B cell (primary cell): ENCODE measurements at regions not wholly inside any gene's neighbourhood (a gene's known extent, or its start where the extent isn't known, plus 50 kb on each side); places are given as distances from the start of the nearest gene placed in this dataset.

Experiments
- ATAC-seq: fragments of 200-7000 bp; cut with Tn5 transposase; one replicate; pipeline ENCODE4 v1.10.0; 2021; ENCODE audit warnings: low read depth, mild to moderate bottlenecking, moderate number of reproducible peaks, moderate library complexity
- CTCF ChIA-PET: fragments of 350-600 bp; sonication (Branson Sonifier 250); formaldehyde crosslinking; loops from one replicate; lab custom pipeline; 2021; ENCODE audit warnings: antibody characterized with exemption, inconsistent platforms; lab: Charles Lee
- POLR2A ChIA-PET: fragments of 350-600 bp; sonication (Branson Sonifier 250); formaldehyde crosslinking; loops from one replicate; lab custom pipeline; 2021; ENCODE audit warnings: antibody characterized with exemption; lab: Charles Lee
- DNase-seq: peaks from one replicate; pipeline ENCODE4 v3.0.0; 2013
- H2AFZ ChIP-seq: 2 replicates; pipeline ENCODE4 v1.6.1; 2012; ENCODE audit warnings: mild to moderate bottlenecking, low read depth, low read length; ENCODE audit not compliant: insufficient read depth, poor library complexity, severe bottlenecking
- H3K27ac ChIP-seq, 2 donors: 1 replicate in 1 of 2; 2 replicates in 1 of 2; pipeline ENCODE4 v1.5.1; 2012 to 2013; ENCODE audit warnings: low read length in 2 of 2, mild to moderate bottlenecking in 2 of 2, moderate library complexity in 1 of 2
- H3K27me3 ChIP-seq, 4 experiments: fragments of 200-600 bp in 1 of 4; sonication (generic) in 1 of 4; replicated peaks in 1 of 4; 1 replicate in 2 of 4; 2 replicates in 2 of 4; pipeline versions ENCODE4 v1.6.1 to v1.7.0; 2013 to 2016; ENCODE audit warnings: low read length in 3 of 4, mild to moderate bottlenecking in 2 of 4, mixed read lengths in 1 of 4, moderate library complexity in 1 of 4; ENCODE audit not compliant: insufficient read depth in 4 of 4, control insufficient read depth in 3 of 4; ENCODE audit errors: control extremely low read depth in 1 of 4
- H3K36me3 ChIP-seq, 2 experiments: replicated peaks in 1 of 2; 1 replicate in 1 of 2; 2 replicates in 1 of 2; pipeline versions ENCODE4 v1.6.1 to v1.7.1; 2013; ENCODE audit warnings: low read length in 1 of 2; ENCODE audit not compliant: insufficient read depth in 2 of 2, control insufficient read depth in 1 of 2; ENCODE audit errors: control extremely low read depth in 1 of 2, extremely low read depth in 1 of 2
- H3K4me1 ChIP-seq, 2 donors: fragments of 200-600 bp in 1 of 2; sonication (generic) in 1 of 2; 1 replicate in 1 of 2; 2 replicates in 1 of 2; pipeline versions ENCODE4 v1.5.1 to v1.6.1; 2013 to 2017; ENCODE audit warnings: low read length in 2 of 2; ENCODE audit not compliant: control insufficient read depth in 2 of 2, insufficient read depth in 2 of 2
- H3K4me2 ChIP-seq: replicated peaks from 2 replicates; pipeline ENCODE3; 2012; ENCODE audit warnings: mild to moderate bottlenecking, low read depth, low read length; ENCODE audit not compliant: poor library complexity, severe bottlenecking
- H3K4me3 ChIP-seq, 5 experiments: fragments of 200-600 bp in 1 of 5; sonication (generic) in 1 of 5; 1 replicate in 3 of 5; 2 replicates in 2 of 5; pipeline versions ENCODE4 v1.5.1 to v1.7.0; 2011 to 2016; ENCODE audit warnings: low read length in 4 of 5, mild to moderate bottlenecking in 4 of 5, low read depth in 2 of 5, control low read depth in 1 of 5, moderate library complexity in 1 of 5; ENCODE audit not compliant: insufficient read depth in 1 of 5; ENCODE audit errors: control extremely low read depth in 1 of 5, extremely low read depth in 1 of 5
- H3K79me2 ChIP-seq: fragments of 200-600 bp; sonication (generic); one replicate; pipeline ENCODE4 v1.6.0; 2016; ENCODE audit warnings: low read length; ENCODE audit not compliant: control insufficient read depth, insufficient read depth
- H3K9ac ChIP-seq: fragments of 200-600 bp; sonication (generic); 2 replicates; pipeline ENCODE4 v1.6.1; 2017; ENCODE audit warnings: mild to moderate bottlenecking, low read length, moderate library complexity
- H3K9me3 ChIP-seq, 3 donors: one replicate each; pipeline versions ENCODE4 v1.6.1 to v1.7.1; 2013; ENCODE audit warnings: low read length in 2 of 3; ENCODE audit not compliant: control insufficient read depth in 2 of 3, insufficient read depth in 1 of 3; ENCODE audit errors: control extremely low read depth in 1 of 3
- H4K20me1 ChIP-seq: 2 replicates; pipeline ENCODE4 v1.6.0; 2012; ENCODE audit warnings: mild to moderate bottlenecking, low read length; ENCODE audit not compliant: insufficient read depth, control insufficient read depth, poor library complexity, severe bottlenecking
- H3K27ac Mint-ChIP-seq: one replicate; pipeline ENCODE4 v1.8.0; 2021; ENCODE audit warnings: mixed read lengths
- H3K27me3 Mint-ChIP-seq: one replicate; pipeline ENCODE4 v1.8.0; 2021; ENCODE audit warnings: mixed read lengths
- H3K4me1 Mint-ChIP-seq: one replicate; pipeline ENCODE4 v1.8.0; 2021; ENCODE audit warnings: mixed read lengths
- H3K4me3 Mint-ChIP-seq: one replicate; pipeline ENCODE4 v1.8.0; 2021; ENCODE audit warnings: mixed read lengths
- H3K9me3 Mint-ChIP-seq: one replicate; pipeline ENCODE4 v1.8.0; 2022; ENCODE audit warnings: mixed read lengths; ENCODE audit not compliant: insufficient read depth
- EZH2 ChIP-seq: IDR thresholded peaks from 2 replicates; pipeline ENCODE4 v1.6.1; 2012; ENCODE audit warnings: borderline replicate concordance, low read depth, mild to moderate bottlenecking, moderate library complexity, low read length; ENCODE audit not compliant: insufficient read depth, poor library complexity, severe bottlenecking
- WGBS: methylation state at CpG from one replicate; pipeline ENCODE4 v1.1.5; 2013; ENCODE audit warnings: missing lambda C conversion rate; ENCODE audit not compliant: insufficient coverage; 5-methylcytosine and 5-hydroxymethylcytosine counted together
- intact Hi-C: fragments of 100-400 bp; cut with micrococcal nuclease; formaldehyde crosslinking; loops from one replicate; pipeline ENCODE4 v1.10.0; 2022
- TF ChIP-seq, protein P1 (sequence below): fragments of 200-600 bp; IDR thresholded peaks from one replicate; pipeline ENCODE4 v1.8.0; 2022; ENCODE audit warnings: antibody characterized with exemption, mild to moderate bottlenecking

GRCh38 chr4:18641334-18641733 lies 619.8 kb upstream of the LCORL start:
- Histone ChIP-seq H3K79me2 (no peaks in the 10 kb centered on the region), H3K9me3 (no peaks in the 10 kb centered on the region), H4K20me1 (no peaks in the 10 kb centered on the region), H3K9ac (no peak overlapping the region), H2AFZ (no peak overlapping the region), H3K27me3 (no peaks in the 10 kb centered on the region), H3K4me2 (no peak overlapping the region), H3K27ac (no peak overlapping the region), H3K36me3 (no peaks in the 10 kb centered on the region), H3K4me3 (no peak overlapping the region), H3K4me1 (no peaks in the 10 kb centered on the region)
- intact Hi-C loops: no loop called here
- Mint-ChIP-seq H3K4me1 (no peaks in the 10 kb centered on the region), H3K27ac (no peak overlapping the region), H3K9me3 (peaks cover 2% of the 10 kb centered on the region), H3K27me3 (no peaks in the 10 kb centered on the region), H3K4me3 (no peak overlapping the region)
- ATAC-seq: no peak
- DNase-seq: no peak
- CTCF ChIA-PET: no interaction called here
- POLR2A ChIA-PET: no interaction called here
- TF ChIP-seq, protein P1, sequence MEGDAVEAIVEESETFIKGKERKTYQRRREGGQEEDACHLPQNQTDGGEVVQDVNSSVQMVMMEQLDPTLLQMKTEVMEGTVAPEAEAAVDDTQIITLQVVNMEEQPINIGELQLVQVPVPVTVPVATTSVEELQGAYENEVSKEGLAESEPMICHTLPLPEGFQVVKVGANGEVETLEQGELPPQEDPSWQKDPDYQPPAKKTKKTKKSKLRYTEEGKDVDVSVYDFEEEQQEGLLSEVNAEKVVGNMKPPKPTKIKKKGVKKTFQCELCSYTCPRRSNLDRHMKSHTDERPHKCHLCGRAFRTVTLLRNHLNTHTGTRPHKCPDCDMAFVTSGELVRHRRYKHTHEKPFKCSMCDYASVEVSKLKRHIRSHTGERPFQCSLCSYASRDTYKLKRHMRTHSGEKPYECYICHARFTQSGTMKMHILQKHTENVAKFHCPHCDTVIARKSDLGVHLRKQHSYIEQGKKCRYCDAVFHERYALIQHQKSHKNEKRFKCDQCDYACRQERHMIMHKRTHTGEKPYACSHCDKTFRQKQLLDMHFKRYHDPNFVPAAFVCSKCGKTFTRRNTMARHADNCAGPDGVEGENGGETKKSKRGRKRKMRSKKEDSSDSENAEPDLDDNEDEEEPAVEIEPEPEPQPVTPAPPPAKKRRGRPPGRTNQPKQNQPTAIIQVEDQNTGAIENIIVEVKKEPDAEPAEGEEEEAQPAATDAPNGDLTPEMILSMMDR: no peak
- no peak for TF ChIP-seq EZH2

DNA sequence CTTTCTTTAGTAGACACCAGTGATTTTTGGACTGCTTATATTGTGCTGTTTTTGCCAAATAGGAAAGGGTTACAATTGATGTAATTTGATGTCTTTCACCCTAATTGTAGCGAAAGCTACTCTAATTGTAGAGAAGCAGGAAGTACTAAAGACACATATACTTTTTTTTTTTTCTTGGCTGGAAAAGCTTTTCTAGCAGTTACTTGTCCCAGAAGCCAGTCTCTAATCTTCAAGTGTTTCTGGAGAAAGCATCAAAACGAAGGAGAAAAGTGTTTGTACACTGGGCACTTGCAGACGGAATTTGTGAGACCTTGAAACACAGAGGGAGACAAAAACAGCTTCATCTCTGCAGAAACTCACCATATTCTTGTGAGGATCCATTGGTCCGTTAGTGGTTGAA lies 616.5 kb upstream of the LCORL start:
- WGBS: 80% methylated on average over 1 of the region's 4 CpGs
- H3K4me3 ChIP-seq: no peak overlapping the region
- H3K36me3 ChIP-seq: no peaks in the 10 kb centered on the region
- H3K4me1 ChIP-seq: no peaks in the 10 kb centered on the region
- ChIA-PET CTCF (no interaction called here), POLR2A (no interaction called here)
- H3K4me1 Mint-ChIP-seq: no peaks in the 10 kb centered on the region
- DNase-seq (no peak), ATAC-seq (no peak)
- H3K27ac ChIP-seq: no peak overlapping the region
- H3K9me3 Mint-ChIP-seq: no peaks in the 10 kb centered on the region
- H3K9me3 ChIP-seq: no peaks in the 10 kb centered on the region
- no peak overlapping the region for H3K4me2 ChIP-seq
- no peak overlapping the region for H2AFZ ChIP-seq
- no peaks in the 10 kb centered on the region for H3K27me3 ChIP-seq
- no peak overlapping the region for H3K4me3 Mint-ChIP-seq
- no peaks in the 10 kb centered on the region for H4K20me1 ChIP-seq
- H3K79me2 ChIP-seq: no peaks in the 10 kb centered on the region
- no peak overlapping the region for H3K9ac ChIP-seq
- intact Hi-C loops: no loop called here
- no peaks in the 10 kb centered on the region for H3K27me3 Mint-ChIP-seq
- TF ChIP-seq EZH2: no peak
- TF ChIP-seq, protein P1: no peak
- H3K27ac Mint-ChIP-seq: no peak overlapping the region
